HG03442 (cell line): ENCODE measurements at regions not wholly inside any gene's neighbourhood (a gene's known extent, or its start where the extent isn't known, plus 50 kb on each side); places are given as distances from the start of the nearest gene placed in this dataset.

ENCODE experiments used
- ATAC-seq: cut with Tn5 transposase; IDR thresholded peaks from one replicate; pipeline ENCODE4 v1.9.1; 2021; ENCODE audit warnings: mild to moderate bottlenecking, moderate library complexity; ENCODE audit not compliant: unreplicated experiment

DNA sequence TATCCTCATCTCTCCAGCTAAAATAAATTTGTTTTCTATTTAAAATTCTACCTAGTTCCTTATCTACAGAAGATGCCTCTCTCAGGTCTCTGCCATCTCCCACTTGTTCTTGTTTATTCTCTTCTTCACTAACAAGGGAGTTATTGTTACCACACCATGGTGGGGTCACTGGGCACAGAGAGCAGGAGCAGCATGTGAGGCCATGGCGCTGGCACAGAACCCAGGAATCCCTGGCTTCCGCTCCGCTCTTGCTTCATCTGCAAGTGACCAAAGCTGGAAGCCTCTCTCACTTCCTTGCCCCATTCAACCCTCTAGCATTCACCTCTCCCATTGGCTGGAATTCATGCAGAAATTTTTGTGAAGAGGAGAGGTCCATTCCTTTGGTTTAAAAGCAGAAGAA, 190.7 kb upstream of the NCAM1 start:
- ATAC-seq = no peak

DNA sequence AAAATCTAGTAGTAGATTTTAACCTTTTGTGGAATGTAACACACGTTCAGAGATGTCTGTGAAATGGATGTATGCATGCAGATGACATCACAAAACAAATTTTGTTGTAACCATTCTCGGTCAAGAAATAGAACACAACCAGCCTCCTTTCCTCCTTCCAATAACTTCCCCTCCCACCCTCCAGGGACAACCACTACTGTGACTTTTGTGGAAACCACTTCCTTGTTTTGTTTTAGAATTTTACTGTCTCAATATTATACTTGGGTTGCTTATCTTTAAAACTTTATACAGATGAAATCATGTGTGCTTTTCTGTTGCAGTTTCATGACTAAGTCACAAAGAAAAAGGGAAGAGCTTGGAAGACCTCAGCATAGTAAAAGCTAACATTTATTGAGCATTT, 189.4 kb upstream of the NCAM1 start:
- no peak for ATAC-seq

DNA sequence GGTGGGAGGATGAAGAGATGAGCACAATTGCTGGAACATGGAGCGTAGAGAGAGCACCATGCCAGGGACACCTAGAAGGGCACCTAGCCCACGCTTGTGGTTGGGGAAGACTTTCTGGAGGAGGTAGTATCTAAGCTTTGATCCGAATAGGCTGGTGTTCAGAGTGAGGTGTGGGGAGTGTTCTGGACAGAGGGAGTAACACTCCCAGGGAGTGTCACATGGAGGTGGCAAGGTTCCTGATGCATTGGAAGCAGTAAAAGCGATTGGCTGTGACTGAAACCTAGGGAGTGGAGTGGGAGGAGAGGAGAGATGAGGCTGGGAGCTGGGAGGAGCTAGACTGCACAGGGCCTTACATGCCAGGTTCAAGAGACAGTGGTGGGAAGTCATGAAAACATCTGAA, 188.0 kb upstream of the NCAM1 start:
- no peak for ATAC-seq

DNA sequence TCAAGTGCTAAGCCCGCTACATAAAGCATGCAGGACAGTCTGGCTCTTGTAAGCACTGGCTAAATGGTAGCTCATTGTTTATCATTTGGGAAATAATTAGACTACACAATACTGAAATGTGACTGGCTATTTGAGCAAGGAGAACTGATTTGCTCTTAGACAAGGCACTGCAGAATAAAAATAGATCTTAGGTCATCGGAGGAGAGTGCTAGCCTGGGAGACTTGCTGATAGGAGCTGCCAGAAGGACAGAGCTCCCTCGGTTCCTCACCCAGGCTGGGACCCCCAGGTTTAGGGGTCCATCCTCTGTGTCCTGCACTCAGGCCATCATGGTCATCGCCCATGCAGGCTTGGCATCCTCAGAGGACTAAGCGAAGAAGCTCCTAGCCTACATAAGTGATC, 184.4 kb upstream of the NCAM1 start:
- no peak for ATAC-seq

DNA sequence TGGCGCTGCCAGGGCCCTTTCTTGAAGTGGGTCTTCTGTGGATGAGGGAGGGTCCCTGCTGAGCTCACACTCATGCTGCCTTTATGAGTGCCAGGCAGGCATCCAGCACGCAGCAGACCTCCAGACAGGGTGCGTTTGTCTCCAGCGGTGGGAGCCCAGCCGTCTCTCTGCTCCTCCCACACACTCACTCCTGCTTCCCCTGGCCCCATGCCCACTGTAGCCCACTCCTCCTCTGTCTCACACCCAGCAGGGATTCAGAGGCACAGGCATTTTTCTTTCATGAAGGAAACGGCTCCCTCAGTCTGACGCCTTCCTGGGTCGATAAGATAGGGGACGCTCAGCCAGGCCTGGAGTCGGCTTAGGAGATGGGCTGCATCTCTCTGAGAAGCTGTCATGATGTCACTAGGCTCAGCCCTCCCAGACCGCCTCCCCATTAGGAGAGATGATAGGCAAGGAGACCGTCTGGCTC, 183.9 kb upstream of the NCAM1 start:
- ATAC-seq = no peak

DNA sequence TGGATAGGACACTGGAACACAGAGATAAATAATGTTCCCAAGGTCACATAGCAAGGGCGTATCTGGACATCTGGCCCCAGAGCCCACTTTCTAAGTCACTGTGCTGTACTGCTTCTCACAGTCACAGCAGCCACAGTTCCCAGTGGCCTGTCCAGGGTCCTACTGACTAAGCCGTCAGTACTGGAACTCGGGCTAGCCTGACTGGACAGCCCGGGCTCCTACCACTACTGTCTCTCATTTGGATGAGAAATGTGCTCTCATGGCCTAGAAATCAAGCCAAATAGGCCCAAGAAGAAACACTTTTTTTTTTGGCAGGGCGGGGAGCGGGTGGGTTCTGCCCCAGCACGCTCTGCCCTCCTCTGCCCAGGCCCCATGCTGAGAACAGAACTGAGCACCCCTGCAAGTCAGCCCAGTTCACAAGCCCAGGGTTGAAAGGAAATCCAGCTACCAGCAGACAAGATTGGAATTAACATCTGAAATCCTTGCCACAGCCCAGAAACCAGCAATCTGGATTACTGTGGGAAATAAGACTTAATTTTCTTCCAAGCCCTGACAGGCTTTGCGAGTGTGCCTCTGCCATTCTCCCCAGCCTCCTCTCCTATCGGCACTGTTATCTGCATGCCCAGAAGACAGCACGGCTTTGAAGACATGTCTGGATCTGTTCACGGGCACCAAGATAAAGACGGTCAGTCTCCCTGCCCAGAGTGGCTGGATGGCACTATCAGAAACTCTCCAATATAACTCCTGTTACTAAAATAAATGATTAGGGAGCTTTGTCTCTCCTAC, 182.9 kb upstream of the NCAM1 start:
- no peak for ATAC-seq

DNA sequence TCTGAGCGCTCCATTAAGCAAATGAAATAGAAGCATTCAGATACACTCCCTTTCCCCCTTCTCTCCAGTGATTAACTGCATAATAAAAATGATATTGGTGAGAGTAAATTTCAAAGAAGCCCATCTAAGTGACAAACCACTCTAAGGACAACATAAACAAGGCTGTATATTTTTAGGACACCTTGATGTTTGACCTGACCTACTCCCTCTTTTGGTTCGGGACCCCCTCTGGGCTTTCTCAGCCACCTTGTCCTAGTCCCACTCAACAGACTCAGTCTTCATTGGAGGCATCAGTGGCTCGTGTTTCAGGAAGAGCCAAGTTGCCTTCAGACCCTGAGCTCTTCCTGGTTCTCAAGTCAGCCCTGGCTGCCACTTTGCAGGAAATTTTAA, 182.3 kb upstream of the NCAM1 start:
- no peak for ATAC-seq

DNA sequence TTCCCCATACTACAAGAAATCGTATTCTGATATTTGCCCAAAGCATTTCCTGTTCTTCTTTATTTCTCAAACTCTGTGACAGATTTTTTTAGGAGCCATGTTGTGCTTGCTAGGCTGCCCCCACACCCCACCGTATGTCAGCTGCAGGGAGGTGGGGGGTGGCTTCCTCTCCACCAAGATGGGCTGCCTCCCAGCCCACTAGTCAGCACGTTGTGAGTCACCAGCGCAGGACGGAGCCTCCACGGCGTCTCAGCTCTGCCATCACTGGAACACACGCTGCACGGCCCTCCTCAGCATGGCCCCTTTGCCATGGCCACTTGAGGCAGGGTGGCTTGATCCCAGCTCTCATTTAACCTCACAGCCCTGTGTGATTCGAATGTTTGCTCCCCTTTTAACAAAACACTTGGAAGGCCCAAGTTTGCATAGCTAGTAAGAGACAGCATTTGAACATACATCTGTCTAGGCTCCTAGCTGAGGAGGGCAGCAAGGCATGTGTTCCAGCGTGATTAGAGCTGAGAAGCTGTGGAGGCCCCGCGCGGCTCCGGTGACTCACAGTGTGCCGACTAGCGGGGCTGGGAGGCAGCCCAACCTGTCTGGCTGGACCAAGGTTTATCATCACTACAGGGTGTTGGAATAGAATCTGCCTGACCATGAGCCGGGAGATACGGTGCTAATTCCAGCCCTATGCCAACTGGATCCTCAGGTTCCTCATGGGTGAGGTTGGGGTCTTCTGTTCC, 180.7 kb upstream of the NCAM1 start:
- ATAC-seq = no peak

DNA sequence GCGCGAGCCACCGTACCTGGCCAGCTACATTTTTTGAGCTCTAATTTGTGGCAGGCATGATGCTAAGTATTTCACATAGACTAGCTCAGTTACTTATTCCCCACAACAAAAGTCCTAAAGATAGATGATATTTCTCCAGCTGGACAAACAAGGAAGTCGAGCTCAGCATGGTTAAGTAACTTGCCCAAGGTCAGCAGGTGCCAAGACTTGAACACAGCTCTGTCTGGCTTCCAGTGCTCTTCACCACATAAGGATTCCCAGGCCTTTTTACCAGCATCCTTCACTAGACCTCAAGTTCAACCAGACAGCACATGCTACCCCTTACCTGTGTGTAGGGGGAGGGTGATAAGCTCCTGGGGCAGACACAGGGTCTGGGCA, 177.3 kb upstream of the NCAM1 start:
- ATAC-seq = no peak

DNA sequence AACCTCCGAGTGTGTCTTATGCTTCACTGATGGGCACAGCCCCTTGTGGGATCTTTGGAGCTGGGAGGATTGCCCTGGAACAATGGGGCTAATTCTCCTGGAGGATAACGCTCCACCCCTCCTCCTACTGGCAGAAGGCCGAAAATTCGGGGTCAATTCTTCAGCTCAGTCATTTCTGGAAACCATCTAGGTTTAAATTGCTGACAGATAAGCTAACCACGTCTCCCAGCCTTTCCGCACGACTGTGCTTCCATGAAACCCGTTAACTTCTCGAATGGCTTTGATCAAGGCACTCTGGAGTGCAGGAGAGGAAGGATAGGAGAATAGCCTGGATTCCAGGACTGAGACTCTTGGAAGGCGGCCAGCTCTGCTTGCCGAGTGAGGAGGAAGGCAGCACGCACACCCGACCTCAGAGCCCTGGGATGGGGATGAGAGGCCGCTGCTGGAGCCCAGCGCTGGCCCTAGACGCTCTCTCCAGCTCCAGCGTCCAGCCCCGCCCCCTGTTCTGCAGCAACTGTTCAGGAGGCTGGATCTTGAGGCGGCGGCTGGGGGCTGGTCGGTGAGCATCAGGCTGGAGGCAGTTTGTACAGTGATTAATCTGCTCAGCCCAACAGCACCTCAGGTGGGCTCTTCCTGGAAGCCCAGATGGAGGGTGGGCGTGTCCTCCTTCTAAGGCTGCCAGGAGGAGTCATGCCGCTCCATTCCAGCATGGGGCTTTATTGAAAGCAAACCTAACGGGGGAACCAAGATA, 176.7 kb upstream of the NCAM1 start:
- no peak for ATAC-seq

DNA sequence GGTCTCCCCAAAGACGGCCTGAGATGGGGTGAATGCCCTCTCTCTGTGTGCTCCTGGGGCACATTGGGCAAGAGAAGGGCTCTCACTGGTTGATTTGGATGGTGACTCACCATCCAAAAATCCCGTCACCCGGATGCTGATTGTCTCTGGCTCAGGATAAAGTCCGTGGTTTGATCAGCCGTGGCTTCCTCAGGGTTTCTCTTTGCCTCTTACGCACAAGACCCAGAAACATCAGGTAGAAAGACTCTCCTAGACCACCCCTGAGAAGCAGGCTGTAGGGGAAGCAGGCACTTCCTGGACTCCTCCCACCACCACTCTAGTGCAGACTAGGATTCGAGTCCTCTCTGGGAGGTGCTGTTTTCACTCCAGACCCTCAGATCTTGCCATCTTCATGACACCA, 176.1 kb upstream of the NCAM1 start:
- no peak for ATAC-seq

DNA sequence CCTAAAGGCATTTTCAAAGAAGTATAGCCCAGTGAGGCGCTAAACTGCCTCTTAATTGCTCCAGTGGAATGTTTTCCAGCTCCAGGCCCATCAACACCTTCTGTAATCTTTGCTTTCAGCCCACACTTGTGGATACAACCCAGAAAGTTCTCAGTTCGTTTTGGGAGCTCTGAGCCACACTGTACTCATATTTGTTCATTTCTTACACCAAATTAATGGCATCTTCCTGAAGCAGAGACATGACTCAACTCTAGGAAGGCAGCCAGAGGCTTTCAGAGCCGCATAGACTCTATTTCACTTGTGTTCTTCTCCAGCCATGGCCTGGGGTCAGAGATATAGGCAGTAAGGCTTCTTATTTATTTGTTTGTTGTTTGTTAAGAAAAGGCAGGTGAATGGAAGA, 175.5 kb upstream of the NCAM1 start:
- ATAC-seq = no peak

DNA sequence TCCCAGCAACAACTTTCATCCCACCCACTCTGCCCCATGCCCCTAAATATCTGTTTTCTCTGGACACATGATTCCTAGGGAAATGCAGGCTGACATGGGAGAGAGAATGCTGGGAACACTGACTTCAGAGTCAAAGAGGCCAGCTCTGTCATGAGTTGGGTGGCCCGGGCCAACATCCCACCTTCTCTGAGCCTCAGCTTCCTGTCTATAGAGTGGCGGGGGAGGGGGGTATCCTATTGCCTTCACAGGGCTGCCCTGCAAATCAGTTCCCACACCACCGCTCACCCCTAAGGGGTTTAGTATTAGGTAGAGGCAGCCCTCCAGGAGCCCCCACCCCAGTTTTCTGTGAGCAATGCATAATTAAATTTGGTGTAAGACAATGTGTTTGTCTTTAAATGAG, 175.0 kb upstream of the NCAM1 start:
- ATAC-seq = no peak

DNA sequence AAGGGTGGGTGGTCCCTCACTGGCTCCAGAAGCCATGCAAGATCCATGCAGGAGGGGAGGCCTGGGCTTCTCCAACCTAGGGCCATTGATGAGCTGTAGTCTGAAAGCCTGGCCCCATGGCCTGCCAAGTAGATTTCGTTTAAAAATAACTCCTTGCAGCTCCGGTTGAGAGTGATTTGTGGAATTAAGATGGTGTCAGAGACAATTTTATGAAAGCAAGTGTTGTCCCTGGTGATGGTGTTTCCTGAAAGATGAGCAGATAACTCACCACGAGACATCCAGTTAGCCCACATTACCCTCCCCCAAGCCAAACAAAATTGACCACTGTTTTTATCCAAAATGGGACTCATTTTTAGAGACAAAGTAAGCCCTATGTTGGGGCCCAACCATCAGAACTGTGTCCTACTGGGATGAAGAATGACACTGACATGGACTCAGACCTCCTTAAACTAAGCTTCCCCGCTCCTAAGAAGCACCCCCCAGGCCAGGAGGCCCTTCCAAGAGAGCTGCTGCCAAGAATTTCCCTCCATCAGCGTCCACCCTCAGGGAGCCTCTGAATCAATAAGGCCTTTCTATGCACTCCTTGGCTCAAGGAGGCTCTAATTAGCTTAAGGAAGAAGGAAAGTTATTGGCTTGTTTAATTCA, 174.2 kb upstream of the NCAM1 start:
- no peak for ATAC-seq

DNA sequence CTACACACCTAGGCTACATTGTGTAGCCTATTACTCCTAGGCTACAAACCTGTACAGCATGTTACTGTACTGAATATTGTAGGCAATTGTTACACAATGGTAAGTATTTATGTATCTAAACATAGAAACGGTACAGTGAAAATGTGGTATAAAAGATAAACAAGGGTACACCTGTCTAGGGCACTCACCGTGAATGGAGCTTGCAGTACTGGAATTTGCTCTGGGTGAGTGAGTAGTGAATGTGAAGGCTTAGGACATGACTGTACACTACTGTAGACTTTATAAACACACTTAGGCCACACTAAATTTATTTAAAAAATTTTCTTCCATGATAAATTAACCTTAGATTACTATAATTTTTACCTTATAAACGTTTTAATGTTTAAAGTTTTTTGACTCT, 171.7 kb upstream of the NCAM1 start:
- ATAC-seq = no peak

DNA sequence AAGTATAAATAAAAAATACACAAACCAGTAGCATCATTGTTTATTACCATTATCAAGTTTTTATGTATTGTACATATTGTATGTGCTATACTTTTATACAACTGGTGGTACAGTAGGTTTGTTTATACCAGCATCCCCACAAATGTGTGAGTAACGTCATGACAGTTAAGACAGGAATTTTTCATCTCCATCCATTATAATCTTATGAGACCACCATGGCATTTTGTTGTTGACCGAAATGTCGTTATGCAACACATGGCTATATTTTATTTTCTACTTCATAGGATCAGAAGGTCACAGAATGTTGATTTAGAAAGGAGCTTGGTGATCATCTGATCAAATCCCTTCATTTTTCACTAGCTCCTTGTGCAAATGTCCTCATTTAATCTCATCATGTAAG, 170.9 kb upstream of the NCAM1 start:
- no peak for ATAC-seq

DNA sequence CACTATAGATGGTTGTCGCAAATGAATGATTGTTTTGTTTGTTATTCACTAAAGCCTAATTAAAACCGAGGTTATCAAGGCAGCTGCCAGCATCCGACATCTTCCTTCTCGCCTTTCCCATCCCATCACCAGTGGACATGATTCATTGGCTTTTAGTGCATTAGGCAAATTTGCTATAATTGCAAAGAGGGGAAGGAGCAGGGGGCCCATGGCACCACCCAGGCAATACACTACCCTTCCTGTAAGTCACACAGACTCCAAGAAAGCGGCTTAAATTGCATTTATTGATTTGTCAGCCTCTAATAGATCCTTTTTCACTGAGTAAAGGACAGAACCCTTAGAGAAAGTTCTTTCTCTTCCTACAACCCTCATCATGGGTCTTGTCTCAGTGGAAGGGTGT, 169.2 kb upstream of the NCAM1 start:
- ATAC-seq = no peak

DNA sequence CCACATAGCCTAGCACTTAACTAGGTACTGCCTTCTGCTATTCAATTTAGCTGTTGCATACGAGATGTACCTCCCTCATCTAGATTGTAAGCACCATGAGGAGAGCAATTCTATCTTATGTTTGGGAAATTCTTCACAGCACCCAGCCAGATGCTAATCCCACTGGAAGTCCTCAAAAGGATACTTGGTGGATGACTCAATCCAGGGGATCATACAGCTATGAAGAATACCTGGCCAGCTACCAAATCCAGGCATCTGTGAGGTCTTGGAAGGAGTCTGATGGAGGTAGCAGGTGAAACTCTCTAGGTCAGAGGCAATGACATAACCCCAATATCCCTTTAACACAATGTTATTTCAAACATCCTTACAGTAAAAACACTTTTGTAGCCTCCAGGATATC, 167.8 kb upstream of the NCAM1 start:
- no peak for ATAC-seq

DNA sequence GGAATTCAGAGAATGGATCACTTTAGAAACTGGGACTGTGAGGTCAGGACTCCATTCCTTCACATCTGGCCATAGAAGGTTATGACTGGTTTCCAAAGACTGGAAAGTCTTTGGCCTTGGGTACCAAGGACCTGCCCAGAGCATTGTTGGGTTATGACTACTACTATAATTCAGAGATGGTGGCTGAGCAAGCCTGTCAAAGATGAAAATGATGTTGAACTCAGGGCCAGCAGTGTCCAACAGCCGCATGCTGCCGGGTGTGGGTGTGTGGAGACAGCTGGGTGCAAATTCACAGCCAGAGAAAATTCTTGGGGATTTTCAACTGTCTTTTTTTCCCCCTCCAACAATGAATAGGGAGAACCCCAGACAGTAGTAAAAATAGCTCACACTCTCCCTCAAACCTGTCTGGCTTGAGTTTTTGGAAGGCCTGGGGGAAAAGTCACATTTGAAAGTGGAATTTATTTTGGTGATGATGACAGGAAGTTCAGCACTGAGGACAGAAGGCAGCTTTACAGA, 166.8 kb upstream of the NCAM1 start:
- ATAC-seq = no peak

DNA sequence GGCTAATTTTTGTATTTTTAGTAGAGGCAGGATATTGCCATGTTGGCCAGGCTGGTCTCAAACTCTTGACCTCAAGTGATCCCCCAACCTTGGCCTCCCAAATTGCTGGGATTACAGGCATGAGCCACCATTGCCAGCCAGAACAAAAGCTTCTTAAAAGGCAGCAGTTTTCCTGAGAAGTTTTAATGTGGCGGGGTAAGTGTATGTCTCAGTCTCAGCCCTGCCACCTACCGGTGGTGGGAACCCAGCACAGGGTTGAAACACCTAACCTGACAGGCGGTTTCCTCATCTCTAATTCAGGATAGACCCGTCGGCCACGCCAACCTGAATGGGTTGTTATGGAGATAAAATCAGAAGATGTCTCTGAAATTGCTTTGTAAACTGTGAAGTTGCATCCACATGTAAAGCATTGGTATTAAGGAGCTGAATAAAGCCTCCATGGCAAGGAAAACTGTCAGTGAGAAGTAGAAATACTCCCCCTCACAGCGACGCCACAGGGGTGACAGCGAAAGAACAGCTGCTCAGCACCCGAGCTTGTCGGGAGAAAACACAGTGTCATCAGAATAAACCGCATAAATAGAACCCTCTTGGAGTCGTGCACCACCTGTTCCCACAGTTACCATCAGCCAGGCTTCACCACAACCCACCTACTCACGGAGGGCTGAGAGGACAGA, 165.9 kb upstream of the NCAM1 start:
- peak; percentile 45 for ATAC-seq
